CD8-positive, alpha-beta memory T cell (primary cell): ENCODE measurements at regions not wholly inside any gene's neighbourhood (a gene's known extent, or its start where the extent isn't known, plus 50 kb on each side); places are given as distances from the start of the nearest gene placed in this dataset.

Experiments used
- CTCF ChIA-PET: fragments of 350-600 bp; sonication (Branson Sonifier 250); formaldehyde crosslinking; loops from one replicate; lab custom pipeline; 2021; ENCODE audit warnings: antibody characterized with exemption; lab: Charles Lee
- POLR2A ChIA-PET: fragments of 350-600 bp; sonication (Branson Sonifier 250); formaldehyde crosslinking; loops from one replicate; lab custom pipeline; 2021; ENCODE audit warnings: antibody characterized with exemption; lab: Charles Lee
- DNase-seq, 5 donors: peaks; one replicate each; pipeline versions ENCODE4 v3.0.0 to v3.0.0-alpha.2; 2020 to 2022; ENCODE audit warnings: mixed read lengths in 1 of 5
- H3K27ac ChIP-seq: one replicate; pipeline ENCODE4 v1.7.0; 2013; ENCODE audit warnings: low read depth, mild to moderate bottlenecking, low read length, moderate library complexity
- H3K27me3 ChIP-seq: 2 replicates; pipeline ENCODE4 v1.7.0; 2013; ENCODE audit warnings: low read length, mild to moderate bottlenecking; ENCODE audit not compliant: insufficient read depth, poor library complexity, severe bottlenecking
- H3K36me3 ChIP-seq: 2 replicates; pipeline ENCODE4 v1.7.0; 2013; ENCODE audit warnings: mild to moderate bottlenecking, low read length, moderate library complexity; ENCODE audit not compliant: insufficient read depth
- H3K4me1 ChIP-seq: 2 replicates; pipeline ENCODE4 v1.7.0; 2013; ENCODE audit warnings: mild to moderate bottlenecking, low read length, moderate library complexity; ENCODE audit not compliant: insufficient read depth
- H3K4me3 ChIP-seq: 2 replicates; pipeline ENCODE4 v1.7.0; 2013; ENCODE audit warnings: mild to moderate bottlenecking, low read length
- H3K9me3 ChIP-seq: 2 replicates; pipeline ENCODE4 v1.7.0; 2013; ENCODE audit warnings: mild to moderate bottlenecking, low read length
- H3K27ac Mint-ChIP-seq, 8 donors: one replicate each; pipeline ENCODE4 v1.8.0; 2020 to 2021; ENCODE audit warnings: mixed read lengths in 8 of 8, mild to moderate bottlenecking in 6 of 8, inconsistent platforms in 3 of 8, moderate library complexity in 3 of 8
- H3K27me3 Mint-ChIP-seq, 2 donors: one replicate each; pipeline ENCODE4 v1.8.0; 2020 to 2021; ENCODE audit warnings: mixed read lengths in 2 of 2, mild to moderate bottlenecking in 1 of 2, moderate library complexity in 1 of 2
- H3K36me3 Mint-ChIP-seq, 3 donors: one replicate each; pipeline ENCODE4 v1.8.0; 2020 to 2021; ENCODE audit warnings: mixed read lengths in 3 of 3, inconsistent platforms in 1 of 3, mild to moderate bottlenecking in 1 of 3
- H3K4me1 Mint-ChIP-seq, 3 donors: one replicate each; pipeline ENCODE4 v1.8.0; 2020 to 2021; ENCODE audit warnings: mixed read lengths in 3 of 3, inconsistent platforms in 1 of 3, mild to moderate bottlenecking in 1 of 3
- H3K4me3 Mint-ChIP-seq, 7 donors: one replicate each; pipeline ENCODE4 v1.8.0; 2020 to 2021; ENCODE audit warnings: mixed read lengths in 7 of 7, mild to moderate bottlenecking in 6 of 7, moderate library complexity in 4 of 7, inconsistent platforms in 2 of 7
- H3K9me3 Mint-ChIP-seq, 5 donors: one replicate each; pipeline ENCODE4 v1.8.0; 2020 to 2022; ENCODE audit warnings: mixed read lengths in 5 of 5, mild to moderate bottlenecking in 3 of 5, moderate library complexity in 2 of 5, inconsistent platforms in 1 of 5

DNA sequence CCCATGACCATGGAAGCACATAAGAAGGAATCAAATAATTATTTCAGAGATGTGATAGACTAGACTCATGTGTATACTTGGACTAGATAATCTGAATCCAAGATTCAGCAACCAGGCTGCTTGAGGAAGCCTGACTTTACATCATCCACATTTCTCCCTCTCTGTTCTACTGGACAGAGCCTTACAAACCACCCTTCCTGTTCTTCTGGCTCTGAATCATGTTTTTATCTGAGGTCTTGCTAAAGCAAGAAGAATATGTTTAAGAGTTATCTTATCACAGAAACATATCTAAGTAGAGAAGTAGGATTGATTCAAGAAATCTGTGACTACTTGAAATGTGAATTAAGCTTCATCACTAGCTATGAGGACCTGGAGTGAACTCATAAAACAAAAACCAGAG, 71.1 kb upstream of the SLC24A5 start:
- H3K9me3 Mint-ChIP-seq = peaks cover 2 to 7% (median 5%) of the 10 kb centered on the region in 5 donors
- Histone ChIP-seq H3K9me3 (no peaks in the 10 kb centered on the region), H3K27ac (no peak overlapping the region), H3K36me3 (no peaks in the 10 kb centered on the region), H3K4me1 (no peaks in the 10 kb centered on the region), H3K27me3 (no peaks in the 10 kb centered on the region), H3K4me3 (no peak overlapping the region)
- ChIA-PET CTCF (no interaction called here), POLR2A (no interaction called here)
- no peak overlapping the region for H3K27ac Mint-ChIP-seq
- peaks cover 2 to 6% of the 10 kb centered on the region in 2 donors for H3K27me3 Mint-ChIP-seq
- no peaks in the 10 kb centered on the region for H3K36me3 Mint-ChIP-seq
- H3K4me1 Mint-ChIP-seq = no peaks in the 10 kb centered on the region
- DNase-seq = no peak
- H3K4me3 Mint-ChIP-seq = no peak overlapping the region

DNA sequence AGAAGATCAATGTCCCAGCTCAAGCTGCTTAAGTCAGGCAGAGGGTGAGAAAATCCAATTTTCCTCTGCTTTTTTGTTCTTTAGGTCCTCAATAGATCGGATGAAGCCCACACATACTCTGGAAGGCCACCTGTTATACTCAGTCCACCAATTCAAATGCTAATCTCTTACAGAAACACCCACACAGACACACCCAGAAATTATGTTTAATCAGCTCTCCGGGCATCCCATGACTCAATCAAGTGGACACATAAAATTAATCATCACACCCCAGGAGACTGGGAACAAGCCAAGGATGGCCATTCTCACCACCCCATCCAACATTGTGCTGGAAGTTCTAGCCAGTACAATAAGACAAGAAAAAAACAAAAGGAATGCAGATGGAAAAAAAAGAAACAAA, 67.8 kb upstream of the SLC24A5 start:
- H3K4me3 Mint-ChIP-seq = no peak overlapping the region
- H3K27me3 Mint-ChIP-seq = peaks cover 3 to 6% of the 10 kb centered on the region in 2 donors
- no peak for DNase-seq
- H3K36me3 ChIP-seq = no peaks in the 10 kb centered on the region
- peaks cover 0 to 3% (median 0%) of the 10 kb centered on the region in 3 donors for H3K4me1 Mint-ChIP-seq
- H3K9me3 Mint-ChIP-seq = peaks cover 5 to 18% (median 5%) of the 10 kb centered on the region in 5 donors
- no peaks in the 10 kb centered on the region for H3K9me3 ChIP-seq
- POLR2A ChIA-PET = no interaction called here
- H3K36me3 Mint-ChIP-seq = no peaks in the 10 kb centered on the region
- H3K27ac Mint-ChIP-seq = no peak overlapping the region
- H3K4me1 ChIP-seq = no peaks in the 10 kb centered on the region
- H3K27ac ChIP-seq = no peak overlapping the region
- H3K27me3 ChIP-seq = no peaks in the 10 kb centered on the region
- CTCF ChIA-PET = no interaction called here
- no peak overlapping the region for H3K4me3 ChIP-seq

DNA sequence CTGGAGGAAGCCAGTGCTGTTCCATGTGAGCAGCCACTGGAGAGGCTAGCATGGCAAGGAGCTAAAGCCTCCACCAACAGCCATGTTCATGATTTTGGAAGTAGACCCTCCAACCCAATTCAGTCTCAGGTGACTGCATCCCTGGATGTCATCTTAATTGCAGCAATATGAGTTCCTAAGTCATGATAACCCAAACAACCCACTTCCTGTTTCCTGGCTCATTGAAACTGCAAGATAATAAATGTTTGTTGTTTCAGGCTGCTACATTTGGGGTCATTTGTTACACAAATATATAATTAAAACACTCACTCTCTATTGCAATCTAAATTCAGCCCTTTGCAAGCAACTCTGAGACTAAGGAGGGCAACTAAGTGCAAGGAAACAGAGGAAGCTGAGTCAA, 62.4 kb upstream of the SLC24A5 start:
- Histone ChIP-seq H3K4me1 (no peaks in the 10 kb centered on the region), H3K9me3 (no peaks in the 10 kb centered on the region), H3K27ac (no peak overlapping the region), H3K27me3 (no peaks in the 10 kb centered on the region), H3K36me3 (no peaks in the 10 kb centered on the region), H3K4me3 (no peak overlapping the region)
- ChIA-PET POLR2A (no interaction called here), CTCF (no interaction called here)
- Mint-ChIP-seq H3K4me1 (peaks cover 0 to 3% (median 0%) of the 10 kb centered on the region in 3 donors), H3K9me3 (peaks cover 0 to 15% (median 5%) of the 10 kb centered on the region in 5 donors), H3K27me3 (peaks cover 0 to 3% of the 10 kb centered on the region in 2 donors), H3K4me3 (no peak overlapping the region), H3K36me3 (no peaks in the 10 kb centered on the region), H3K27ac (no peak overlapping the region)
- no peak for DNase-seq

DNA sequence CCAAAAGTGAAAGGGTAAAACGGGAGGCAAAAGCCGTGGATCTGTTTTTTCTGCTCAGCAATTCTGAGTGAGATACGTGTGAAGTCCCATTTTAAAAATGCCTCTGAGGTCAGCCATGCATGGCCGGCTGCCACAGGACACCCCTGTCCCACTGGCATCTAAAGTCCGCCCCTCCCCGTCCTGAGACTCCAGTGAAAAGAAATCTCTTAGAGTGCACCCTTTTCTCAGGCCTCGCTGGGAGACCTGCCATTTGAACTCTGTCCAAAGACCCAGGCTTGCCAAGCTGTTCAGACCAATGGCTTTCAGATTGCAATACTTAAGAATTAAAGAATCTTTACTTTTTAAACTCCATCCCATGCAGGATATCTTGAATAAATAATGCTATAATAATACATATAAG, 61.0 kb upstream of the SLC24A5 start:
- Histone ChIP-seq H3K4me1 (no peaks in the 10 kb centered on the region), H3K27me3 (no peaks in the 10 kb centered on the region), H3K9me3 (no peaks in the 10 kb centered on the region), H3K36me3 (no peaks in the 10 kb centered on the region), H3K4me3 (no peak overlapping the region), H3K27ac (no peak overlapping the region)
- DNase-seq = no peak
- no peaks in the 10 kb centered on the region for H3K36me3 Mint-ChIP-seq
- H3K4me1 Mint-ChIP-seq = peaks cover 0 to 3% (median 0%) of the 10 kb centered on the region in 3 donors
- peaks cover 0 to 3% of the 10 kb centered on the region in 2 donors for H3K27me3 Mint-ChIP-seq
- ChIA-PET CTCF (no interaction called here), POLR2A (no interaction called here)
- peaks cover 0 to 10% (median 3%) of the 10 kb centered on the region in 5 donors for H3K9me3 Mint-ChIP-seq
- H3K4me3 Mint-ChIP-seq = no peak overlapping the region
- no peak overlapping the region for H3K27ac Mint-ChIP-seq

DNA sequence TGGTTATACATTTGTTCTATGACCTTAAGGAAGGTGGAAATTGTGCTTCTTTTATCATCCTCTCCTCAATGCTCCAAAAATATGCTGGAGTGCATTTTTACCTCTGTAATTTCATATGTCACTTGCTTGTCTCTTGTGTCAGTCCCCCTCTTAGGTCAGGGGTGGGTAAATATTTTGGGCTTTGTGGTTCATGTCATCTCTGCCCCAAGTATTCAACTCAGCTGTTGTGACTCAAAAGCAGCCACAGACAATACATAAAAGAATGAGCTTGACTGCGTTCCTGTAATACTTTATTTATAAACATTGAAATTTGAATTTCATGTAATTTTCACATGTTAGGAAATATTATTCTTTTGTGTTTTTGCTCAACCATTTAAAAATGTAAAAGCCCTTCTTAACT, 60.4 kb upstream of the SLC24A5 start:
- no peaks in the 10 kb centered on the region for H3K36me3 Mint-ChIP-seq
- Histone ChIP-seq H3K36me3 (no peaks in the 10 kb centered on the region), H3K4me1 (no peaks in the 10 kb centered on the region), H3K27ac (no peak overlapping the region), H3K4me3 (no peak overlapping the region), H3K9me3 (no peaks in the 10 kb centered on the region), H3K27me3 (no peaks in the 10 kb centered on the region)
- peaks cover 2 to 3% of the 10 kb centered on the region in 2 donors for H3K27me3 Mint-ChIP-seq
- no peak overlapping the region for H3K27ac Mint-ChIP-seq
- H3K4me1 Mint-ChIP-seq = peaks cover 0 to 3% (median 0%) of the 10 kb centered on the region in 3 donors
- H3K9me3 Mint-ChIP-seq = peaks cover 0 to 6% (median under 1%) of the 10 kb centered on the region in 5 donors
- POLR2A ChIA-PET = no interaction called here
- CTCF ChIA-PET = no interaction called here
- H3K4me3 Mint-ChIP-seq = no peak overlapping the region
- DNase-seq = no peak

DNA sequence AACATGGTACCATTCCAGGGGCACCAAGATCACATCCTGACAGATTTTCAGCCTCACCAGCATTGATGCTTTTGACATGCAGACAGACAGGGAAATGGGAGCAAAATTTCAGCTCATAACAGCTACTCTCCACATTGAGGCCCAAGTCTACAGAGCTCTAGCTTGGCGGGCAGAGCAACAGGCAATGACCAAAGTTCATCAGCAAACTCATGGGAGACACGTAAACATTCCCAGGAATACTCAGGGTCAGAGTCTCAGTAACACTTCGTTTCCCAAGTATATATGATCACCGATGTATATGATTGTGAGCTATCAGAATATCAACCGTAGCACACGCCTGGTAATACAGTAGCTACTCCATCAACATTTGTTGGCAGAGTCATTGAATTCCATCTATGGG, 59.2 kb upstream of the SLC24A5 start:
- Histone ChIP-seq H3K27me3 (no peaks in the 10 kb centered on the region), H3K27ac (no peak overlapping the region), H3K4me3 (no peak overlapping the region), H3K36me3 (no peaks in the 10 kb centered on the region), H3K9me3 (no peaks in the 10 kb centered on the region), H3K4me1 (no peaks in the 10 kb centered on the region)
- H3K4me1 Mint-ChIP-seq = peaks cover 0 to 3% (median 0%) of the 10 kb centered on the region in 3 donors
- H3K27ac Mint-ChIP-seq = no peak overlapping the region
- CTCF ChIA-PET = no interaction called here
- H3K27me3 Mint-ChIP-seq = peaks cover 2 to 9% of the 10 kb centered on the region in 2 donors
- H3K4me3 Mint-ChIP-seq = no peak overlapping the region
- H3K36me3 Mint-ChIP-seq = no peaks in the 10 kb centered on the region
- POLR2A ChIA-PET = no interaction called here
- no peaks in the 10 kb centered on the region for H3K9me3 Mint-ChIP-seq
- DNase-seq = no peak

DNA sequence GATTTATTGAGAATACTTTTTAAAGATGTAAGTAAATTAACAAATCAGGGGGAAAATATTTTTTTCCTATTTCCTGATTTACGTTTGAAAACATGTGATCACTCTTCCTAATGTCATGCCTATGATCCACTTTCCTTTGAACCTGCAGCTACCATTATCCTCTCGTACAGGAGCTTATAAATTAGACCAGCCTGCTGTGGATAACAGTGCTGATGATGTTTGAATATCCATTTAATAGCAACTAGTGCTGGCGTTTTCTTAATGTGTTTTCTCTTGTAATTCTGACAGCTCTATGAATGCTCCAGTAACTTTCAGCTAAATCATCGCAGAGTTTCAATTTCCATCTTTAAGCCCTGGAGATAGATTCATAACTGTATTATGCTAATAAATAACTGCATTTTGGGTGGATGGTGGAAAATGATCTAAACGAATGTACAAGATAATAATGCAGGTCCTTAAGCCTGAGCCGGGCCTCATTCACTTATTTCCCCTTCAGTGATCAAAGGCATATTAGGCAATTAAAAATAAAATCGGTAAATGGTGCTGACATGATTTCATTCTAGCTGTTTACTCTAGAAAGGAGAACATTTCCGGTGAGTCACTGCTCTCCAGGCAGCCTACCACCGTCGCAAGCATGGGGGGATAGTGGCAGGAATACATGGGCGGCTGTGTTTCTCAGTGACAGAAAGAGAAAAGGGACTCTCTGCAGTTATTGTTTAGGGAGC, 58.5 kb upstream of the SLC24A5 start:
- ChIA-PET CTCF (no interaction called here), POLR2A (no interaction called here)
- Mint-ChIP-seq H3K36me3 (no peaks in the 10 kb centered on the region), H3K4me1 (peaks cover 0 to 3% (median 0%) of the 10 kb centered on the region in 3 donors), H3K4me3 (no peak overlapping the region), H3K9me3 (no peaks in the 10 kb centered on the region), H3K27me3 (peaks cover 2 to 9% of the 10 kb centered on the region in 2 donors), H3K27ac (no peak overlapping the region)
- Histone ChIP-seq H3K4me1 (no peaks in the 10 kb centered on the region), H3K9me3 (no peaks in the 10 kb centered on the region), H3K27me3 (no peaks in the 10 kb centered on the region), H3K36me3 (no peaks in the 10 kb centered on the region), H3K27ac (no peak overlapping the region), H3K4me3 (no peak overlapping the region)
- no peak for DNase-seq

DNA sequence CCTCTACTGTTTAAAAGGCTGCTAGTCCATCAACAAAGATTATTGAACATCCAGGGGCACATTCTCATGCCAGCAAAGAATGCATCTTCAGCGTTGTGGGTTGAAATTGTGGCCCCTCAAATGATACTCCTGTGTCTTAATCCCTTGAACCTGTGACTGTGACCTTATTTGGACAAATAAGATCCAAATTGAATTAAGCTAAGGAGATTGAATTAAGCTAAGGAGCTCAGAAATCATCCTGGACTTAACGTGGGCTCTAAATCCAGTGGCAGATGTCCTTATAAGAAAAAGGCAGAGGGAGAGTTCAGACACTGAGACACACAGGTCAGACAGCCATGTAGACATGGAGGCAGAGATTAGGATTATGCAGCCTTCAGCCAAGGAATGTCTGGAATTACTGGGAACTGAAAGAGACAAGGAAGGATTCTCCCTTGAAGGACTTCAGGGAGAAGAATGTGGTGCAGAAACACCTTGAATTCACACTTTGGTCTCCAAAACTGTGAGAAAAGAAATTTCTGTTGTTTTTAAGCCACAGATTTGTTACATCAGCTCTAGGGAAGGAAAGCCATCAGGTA, 57.3 kb upstream of the SLC24A5 start:
- no peaks in the 10 kb centered on the region for H3K36me3 Mint-ChIP-seq
- CTCF ChIA-PET = no interaction called here
- H3K36me3 ChIP-seq = no peaks in the 10 kb centered on the region
- H3K4me3 Mint-ChIP-seq = no peak overlapping the region
- H3K27ac ChIP-seq = no peak overlapping the region
- DNase-seq = no peak
- no peak overlapping the region for H3K27ac Mint-ChIP-seq
- H3K4me1 ChIP-seq = no peaks in the 10 kb centered on the region
- no peaks in the 10 kb centered on the region for H3K4me1 Mint-ChIP-seq
- no peaks in the 10 kb centered on the region for H3K27me3 ChIP-seq
- peaks cover 2 to 9% of the 10 kb centered on the region in 2 donors for H3K27me3 Mint-ChIP-seq
- no peaks in the 10 kb centered on the region for H3K9me3 Mint-ChIP-seq
- POLR2A ChIA-PET = no interaction called here
- no peaks in the 10 kb centered on the region for H3K9me3 ChIP-seq
- H3K4me3 ChIP-seq = no peak overlapping the region
